ENCODE measurements at regions not wholly inside any gene's neighbourhood (a gene's known extent, or its start where the extent isn't known, plus 50 kb on each side); places are given as distances from the start of the nearest gene placed in this dataset.

- no peak overlapping the region for H3K4me3 ChIP-seq
- no peaks in the 10 kb centered on the region for H3K9me3 ChIP-seq
- H3K4me1 ChIP-seq, result peaks cover 14% of the 10 kb centered on the region
- H3K36me3 ChIP-seq (replicated peaks), result no peaks in the 10 kb centered on the region
- no peaks in the 10 kb centered on the region for H3K27me3 ChIP-seq (ENCODE audit: low read depth)
- in situ Hi-C loops (cut with MboI; ENCODE audit: low sequenced_read_pairs), result no loop called here
- peak in 1 of 2 experiments; percentile 48 for DNase-seq (ENCODE audit: low spot score in 2 of 2)
Measured at GRCh38 chr9:26462213-26462612, 430.4 kb downstream of the CAAP1 start.

GRCh38 chr9:26460624-26461023, 432.0 kb downstream of the CAAP1 start:
- in situ Hi-C loops (cut with MboI; ENCODE audit: low sequenced_read_pairs), result no loop called here
- no peak overlapping the region for H3K4me3 ChIP-seq
- H3K4me1 ChIP-seq, result peaks cover 14% of the 10 kb centered on the region
- no peaks in the 10 kb centered on the region for H3K27me3 ChIP-seq (ENCODE audit: low read depth)
- no peaks in the 10 kb centered on the region for H3K9me3 ChIP-seq
- H3K36me3 ChIP-seq (replicated peaks), result no peaks in the 10 kb centered on the region
- DNase-seq (ENCODE audit: low spot score in 2 of 2), result no peak

- Histone ChIP-seq H3K4me3 (no peak overlapping the region), H3K27me3 (ENCODE audit: low read depth) (no peaks in the 10 kb centered on the region), H3K4me1 (peaks cover 14% of the 10 kb centered on the region), H3K9me3 (no peaks in the 10 kb centered on the region), H3K36me3 (replicated peaks) (no peaks in the 10 kb centered on the region)
- no peak for DNase-seq (ENCODE audit: low spot score in 2 of 2)
- in situ Hi-C loops (cut with MboI; ENCODE audit: low sequenced_read_pairs), result no loop called here
Measured at GRCh38 chr9:26459959-26460358, 432.6 kb downstream of the CAAP1 start.

DNA sequence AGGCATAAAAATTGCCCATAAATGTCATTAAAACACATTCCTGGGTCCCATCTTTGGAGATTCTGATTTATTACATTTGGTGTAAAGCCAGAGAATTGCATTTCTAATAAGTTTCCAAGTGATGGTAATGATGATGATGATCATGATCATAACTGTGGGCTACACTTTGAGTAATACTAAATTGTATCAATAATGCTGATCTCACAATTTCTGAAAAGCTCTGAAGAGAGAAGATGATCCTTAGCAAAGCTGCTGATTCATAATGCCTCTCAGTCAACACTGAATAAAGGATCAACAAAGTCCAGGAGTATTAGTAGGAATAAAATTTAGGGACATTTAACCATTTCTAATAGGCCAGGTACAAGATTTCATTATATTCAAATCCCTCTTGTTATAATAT, 434.5 kb downstream of the CAAP1 start:
- no peak for DNase-seq (ENCODE audit: low spot score in 2 of 2)
- in situ Hi-C loops (cut with MboI; ENCODE audit: low sequenced_read_pairs), result no loop called here
- no peaks in the 10 kb centered on the region for H3K27me3 ChIP-seq (ENCODE audit: low read depth)
- H3K36me3 ChIP-seq (replicated peaks), result no peaks in the 10 kb centered on the region
- H3K4me3 ChIP-seq, result no peak overlapping the region
- peaks cover 1% of the 10 kb centered on the region for H3K4me1 ChIP-seq
- H3K9me3 ChIP-seq, result no peaks in the 10 kb centered on the region

DNA sequence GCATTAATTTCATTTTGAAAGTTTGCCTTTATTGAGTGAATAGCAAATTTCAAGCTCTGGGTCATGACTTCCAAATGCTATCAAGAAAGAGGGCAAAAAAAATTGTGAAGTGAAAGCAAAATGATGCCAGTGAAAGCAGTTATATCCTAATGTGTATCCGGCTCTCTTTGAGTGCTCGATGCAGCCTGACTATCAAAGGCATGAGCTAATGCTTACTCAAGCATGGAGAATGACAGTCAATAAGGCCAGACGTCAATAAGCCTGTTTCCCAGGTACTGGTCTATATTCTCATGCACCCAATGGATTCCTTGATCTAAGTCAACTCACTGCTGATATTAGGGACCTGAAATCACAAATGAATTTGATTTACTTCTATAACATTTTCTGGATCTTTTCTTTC, 435.5 kb downstream of the CAAP1 start:
- no peak overlapping the region for H3K4me3 ChIP-seq
- H3K27me3 ChIP-seq (ENCODE audit: low read depth), result no peaks in the 10 kb centered on the region
- H3K9me3 ChIP-seq, result no peaks in the 10 kb centered on the region
- in situ Hi-C loops (cut with MboI; ENCODE audit: low sequenced_read_pairs), result no loop called here
- no peak for DNase-seq (ENCODE audit: low spot score in 2 of 2)
- H3K4me1 ChIP-seq, result no peaks in the 10 kb centered on the region
- H3K36me3 ChIP-seq (replicated peaks), result no peaks in the 10 kb centered on the region

- DNase-seq (ENCODE audit: low spot score in 2 of 2), result no peak
- no peak overlapping the region for H3K4me3 ChIP-seq
- no peaks in the 10 kb centered on the region for H3K36me3 ChIP-seq (replicated peaks)
- H3K9me3 ChIP-seq, result no peaks in the 10 kb centered on the region
- H3K27me3 ChIP-seq (ENCODE audit: low read depth), result no peaks in the 10 kb centered on the region
- H3K4me1 ChIP-seq, result no peaks in the 10 kb centered on the region
- in situ Hi-C loops (cut with MboI; ENCODE audit: low sequenced_read_pairs), result no loop called here
Measured at GRCh38 chr9:26439061-26439624, 453.5 kb downstream of the CAAP1 start.

GRCh38 chr9:26437056-26437711, 455.4 kb downstream of the CAAP1 start:
- Histone ChIP-seq H3K27me3 (ENCODE audit: low read depth) (no peaks in the 10 kb centered on the region), H3K4me1 (no peaks in the 10 kb centered on the region), H3K36me3 (replicated peaks) (no peaks in the 10 kb centered on the region), H3K9me3 (no peaks in the 10 kb centered on the region), H3K4me3 (no peak overlapping the region)
- in situ Hi-C loops (cut with MboI; ENCODE audit: low sequenced_read_pairs), result no loop called here
- DNase-seq (ENCODE audit: low spot score in 2 of 2), result peak in 1 of 2 experiments; percentile 5

DNA sequence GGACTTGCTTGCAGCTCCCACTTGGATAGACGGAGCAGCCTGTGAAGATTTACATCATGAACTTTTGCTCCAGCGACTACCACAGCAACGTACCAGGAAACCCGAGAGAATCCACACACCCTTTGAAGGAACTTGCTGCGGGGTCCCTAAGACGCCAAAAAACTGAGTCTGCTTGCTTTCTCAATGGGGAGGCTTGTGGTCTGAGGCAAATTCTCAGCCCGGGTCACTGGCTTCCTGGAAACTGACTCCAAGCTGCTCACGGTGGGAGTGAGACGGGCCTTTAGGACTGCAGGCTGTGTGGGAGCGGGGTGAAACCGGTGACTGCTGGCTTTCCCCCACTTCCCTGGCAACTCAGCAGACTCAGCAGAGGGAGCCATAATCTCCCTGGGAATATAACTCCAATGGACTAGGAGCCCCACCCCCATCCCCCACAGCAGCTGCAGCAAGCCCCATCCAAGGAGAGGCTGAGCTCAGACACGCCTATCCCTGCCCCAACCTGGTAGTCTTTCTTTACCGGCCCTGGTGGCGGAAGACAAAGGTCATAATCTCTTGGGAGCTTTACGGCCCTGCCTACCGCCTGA, 466.0 kb downstream of the CAAP1 start:
- Histone ChIP-seq H3K4me3 (no peak overlapping the region), H3K36me3 (replicated peaks) (no peaks in the 10 kb centered on the region), H3K4me1 (peaks cover 11% of the 10 kb centered on the region), H3K27me3 (ENCODE audit: low read depth) (no peaks in the 10 kb centered on the region), H3K9me3 (no peaks in the 10 kb centered on the region)
- DNase-seq (ENCODE audit: low spot score in 2 of 2), result peak in 1 of 2 experiments; percentile 37
- in situ Hi-C loops (cut with MboI; ENCODE audit: low sequenced_read_pairs), result no loop called here

- H3K9me3 ChIP-seq, result no peaks in the 10 kb centered on the region
- no peak overlapping the region for H3K4me3 ChIP-seq
- H3K36me3 ChIP-seq (replicated peaks), result no peaks in the 10 kb centered on the region
- in situ Hi-C loops (cut with MboI; ENCODE audit: low sequenced_read_pairs), result no loop called here
- no peak for DNase-seq (ENCODE audit: low spot score in 2 of 2)
- H3K27me3 ChIP-seq (ENCODE audit: low read depth), result no peaks in the 10 kb centered on the region
- peaks cover 24% of the 10 kb centered on the region for H3K4me1 ChIP-seq
Measured at GRCh38 chr9:26418480-26418879, 474.1 kb downstream of the CAAP1 start.

DNA sequence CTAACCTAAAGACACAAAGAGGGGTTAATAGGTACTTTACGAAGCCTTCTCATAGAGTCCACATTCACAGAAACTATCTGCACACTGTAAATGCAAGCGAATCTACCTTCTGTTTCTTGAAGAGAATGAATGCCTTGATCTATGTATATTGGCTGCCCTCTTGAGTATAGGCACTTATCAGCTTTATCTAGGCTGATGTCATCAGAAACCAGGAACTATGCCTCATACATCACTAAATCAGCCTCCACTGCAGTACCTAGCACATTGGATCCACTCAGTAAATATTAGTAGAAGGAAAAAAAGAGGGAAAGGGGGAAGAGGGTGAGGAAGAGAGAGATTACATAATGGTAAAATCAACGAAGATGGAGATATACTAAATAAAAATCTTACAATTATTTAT, 477.1 kb downstream of the CAAP1 start:
- in situ Hi-C loops (cut with MboI; ENCODE audit: low sequenced_read_pairs), result no loop called here
- H3K9me3 ChIP-seq, result no peaks in the 10 kb centered on the region
- DNase-seq (ENCODE audit: low spot score in 2 of 2), result no peak
- H3K36me3 ChIP-seq (replicated peaks), result no peaks in the 10 kb centered on the region
- H3K4me1 ChIP-seq, result peaks cover 22% of the 10 kb centered on the region
- H3K27me3 ChIP-seq (ENCODE audit: low read depth), result no peaks in the 10 kb centered on the region
- no peak overlapping the region for H3K4me3 ChIP-seq

- H3K4me1 ChIP-seq, result peaks cover 22% of the 10 kb centered on the region
- no peak overlapping the region for H3K4me3 ChIP-seq
- no peaks in the 10 kb centered on the region for H3K9me3 ChIP-seq
- DNase-seq (ENCODE audit: low spot score in 2 of 2), result peak in 1 of 2 experiments; percentile 72
- H3K36me3 ChIP-seq (replicated peaks), result no peaks in the 10 kb centered on the region
- in situ Hi-C loops (cut with MboI; ENCODE audit: low sequenced_read_pairs), result no loop called here
- no peaks in the 10 kb centered on the region for H3K27me3 ChIP-seq (ENCODE audit: low read depth)
Measured at GRCh38 chr9:26413611-26414010, 479.0 kb downstream of the CAAP1 start.

DNA sequence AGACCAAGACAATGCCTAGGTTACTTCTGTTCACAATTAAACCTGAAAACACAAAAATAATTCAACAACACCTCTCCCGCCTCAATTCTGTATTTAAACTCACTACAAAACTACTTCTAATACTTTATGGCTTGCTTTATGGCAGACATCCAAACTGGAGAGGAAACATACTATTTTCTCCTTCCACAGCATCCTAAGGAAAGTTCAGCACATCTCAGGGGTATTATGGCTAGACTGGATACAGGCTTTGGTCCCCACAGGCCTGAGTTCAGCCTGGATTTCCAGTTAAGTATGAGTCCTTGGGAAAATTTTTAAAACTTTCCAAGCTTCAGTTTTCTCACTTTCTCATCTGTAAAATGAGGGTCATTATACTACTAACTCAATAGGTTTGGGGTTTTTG, 480.2 kb downstream of the CAAP1 start:
- Histone ChIP-seq H3K27me3 (ENCODE audit: low read depth) (no peaks in the 10 kb centered on the region), H3K36me3 (replicated peaks) (no peaks in the 10 kb centered on the region), H3K9me3 (no peaks in the 10 kb centered on the region), H3K4me3 (no peak overlapping the region), H3K4me1 (peaks cover 22% of the 10 kb centered on the region)
- DNase-seq (ENCODE audit: low spot score in 2 of 2), result peak; percentile 15 to 38
- in situ Hi-C loops (cut with MboI; ENCODE audit: low sequenced_read_pairs), result no loop called here

GRCh38 chr9:26406676-26407075, 485.9 kb downstream of the CAAP1 start:
- H3K4me1 ChIP-seq, result peaks cover under 1% of the 10 kb centered on the region; the same call in 1 of the 2 replicates
- no peaks in the 10 kb centered on the region for H3K9me3 ChIP-seq
- H3K4me3 ChIP-seq, result no peak overlapping the region
- H3K36me3 ChIP-seq (replicated peaks), result no peaks in the 10 kb centered on the region
- in situ Hi-C loops (cut with MboI; ENCODE audit: low sequenced_read_pairs), result no loop called here
- no peaks in the 10 kb centered on the region for H3K27me3 ChIP-seq (ENCODE audit: low read depth)
- no peak for DNase-seq (ENCODE audit: low spot score in 2 of 2)

DNA sequence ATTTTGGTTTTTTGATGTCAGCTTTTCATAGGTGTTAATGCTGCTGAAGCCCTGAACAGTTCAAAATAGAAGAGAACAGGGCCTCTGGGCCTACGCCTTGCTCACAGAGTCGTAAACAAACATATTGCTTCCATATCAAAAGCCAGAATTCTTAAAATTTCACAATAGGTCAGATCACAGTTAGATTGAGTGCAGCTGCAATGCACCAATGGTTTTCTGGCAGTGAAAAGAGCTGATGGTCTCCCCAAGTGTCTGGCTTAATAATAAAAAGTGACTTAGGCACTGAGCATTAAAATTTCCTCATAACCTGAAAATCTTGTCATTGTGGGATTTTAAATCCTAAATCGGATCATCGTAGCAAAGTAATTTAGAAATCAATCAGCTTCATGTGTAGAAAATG, 493.0 kb downstream of the CAAP1 start:
- no peak overlapping the region for H3K4me3 ChIP-seq
- DNase-seq (ENCODE audit: low spot score in 2 of 2), result no peak
- H3K36me3 ChIP-seq (replicated peaks), result no peaks in the 10 kb centered on the region
- H3K9me3 ChIP-seq, result no peaks in the 10 kb centered on the region
- in situ Hi-C loops (cut with MboI; ENCODE audit: low sequenced_read_pairs), result no loop called here
- no peaks in the 10 kb centered on the region for H3K27me3 ChIP-seq (ENCODE audit: low read depth)
- H3K4me1 ChIP-seq, result peaks cover 4% of the 10 kb centered on the region; the same call in 1 of the 2 replicates
